ENCODE measurements at regions not wholly inside any gene's neighbourhood (a gene's known extent, or its start where the extent isn't known, plus 50 kb on each side); places are given as distances from the start of the nearest gene placed in this dataset.

- TF ChIP-seq CTCF (IDR thresholded peaks at IDR 0.05) (no peak), POLR2AphosphoS5 (IDR thresholded peaks at IDR 0.05) (no peak)
These were observed 115.1 kb upstream of the MVB12B start for GRCh38 chr9:126211441-126212074.
